ENCODE measurements at regions not wholly inside any gene's neighbourhood (a gene's known extent, or its start where the extent isn't known, plus 50 kb on each side); places are given as distances from the start of the nearest gene placed in this dataset.

GRCh38 chr7:64916-65341, 127.4 kb upstream of the FAM20C start:
- TF ChIP-seq EZH2 (IDR thresholded peaks at IDR 0.05; ENCODE audit: insufficient read depth, low read length) (no peak), CTCF (IDR thresholded peaks at IDR 0.05; ENCODE audit: insufficient read depth, low read depth, low read length) (no peak)
